Esophagus muscularis mucosa (tissue), 3 donors: ENCODE measurements at regions not wholly inside any gene's neighbourhood (a gene's known extent, or its start where the extent isn't known, plus 50 kb on each side); places are given as distances from the start of the nearest gene placed in this dataset.

Experiments used
- CTCF ChIP-seq, 3 experiments: fragments of 200-600 bp in 2 of 3; fragments of 450-650 bp in 1 of 3; sonication (generic) in 2 of 3; IDR thresholded peaks; one replicate each; pipeline ENCODE4 v1.5.1; 2017 to 2019; ENCODE audit warnings: antibody characterized with exemption in 3 of 3, mild to moderate bottlenecking in 2 of 3, moderate library complexity in 1 of 3
- POLR2A ChIP-seq: fragments of 450-650 bp; IDR thresholded peaks from one replicate; pipeline ENCODE4 v1.6.1; 2017; ENCODE audit warnings: antibody characterized with exemption, moderate library complexity, mild to moderate bottlenecking, low read depth
- POLR2AphosphoS5 ChIP-seq, 2 donors: sonication (generic); formaldehyde crosslinking; IDR thresholded peaks; one replicate each; pipeline ENCODE4 v1.6.1; 2017; ENCODE audit warnings: antibody characterized with exemption in 2 of 2

GRCh38 chr20:6848041-6848440 lies 80.6 kb downstream of the BMP2 start:
- no peak for TF ChIP-seq CTCF (IDR thresholded peaks at IDR 0.05)
- no peak for TF ChIP-seq POLR2A
- TF ChIP-seq POLR2AphosphoS5 (IDR thresholded peaks at IDR 0.05) = no peak
